Hepatocyte (in vitro differentiated cells): ENCODE measurements at regions not wholly inside any gene's neighbourhood (a gene's known extent, or its start where the extent isn't known, plus 50 kb on each side); places are given as distances from the start of the nearest gene placed in this dataset.

ENCODE experiments used
- CTCF ChIP-seq: fragments of 200-600 bp; sonication (generic); IDR thresholded peaks from 2 replicates; pipeline ENCODE4 v1.5.1; 2016; ENCODE audit warnings: antibody characterized with exemption, mild to moderate bottlenecking; ENCODE audit not compliant: poor library complexity
- EZH2 ChIP-seq: fragments of 200-600 bp; sonication (generic); IDR thresholded peaks from 2 replicates; pipeline ENCODE4 v1.6.1; 2016; ENCODE audit warnings: antibody characterized with exemption, mild to moderate bottlenecking, borderline replicate concordance
- EZH2phosphoT487 ChIP-seq: fragments of 200-600 bp; sonication (generic); IDR thresholded peaks from one replicate; pipeline ENCODE4 v1.6.1; 2018; ENCODE audit warnings: antibody characterized with exemption, mild to moderate bottlenecking, low read depth, moderate library complexity; ENCODE audit not compliant: unreplicated experiment, severe bottlenecking

GRCh38 chr10:70977625-70978024 is 89.3 kb upstream of the PCBD1 start:
- TF ChIP-seq CTCF = no peak
- no peak for TF ChIP-seq EZH2
- no peak for TF ChIP-seq EZH2phosphoT487
